Activated CD8-positive, alpha-beta memory T cell treated with anti-CD3 and anti-CD28 coated beads for 1 hour (primary cell): ENCODE measurements at regions not wholly inside any gene's neighbourhood (a gene's known extent, or its start where the extent isn't known, plus 50 kb on each side); places are given as distances from the start of the nearest gene placed in this dataset.
"Not testable (repeated sequence)": the region's sequence is repeated elsewhere in the genome, so short reads cannot be mapped to it uniquely, and the experiment has no call there.

Source experiments
- DNase-seq, 2 donors: peaks; one replicate each; pipeline ENCODE4 v3.0.0-alpha.2; 2020; ENCODE audit warnings: low read depth in 1 of 2; ENCODE audit errors: extremely low read depth in 1 of 2

DNA sequence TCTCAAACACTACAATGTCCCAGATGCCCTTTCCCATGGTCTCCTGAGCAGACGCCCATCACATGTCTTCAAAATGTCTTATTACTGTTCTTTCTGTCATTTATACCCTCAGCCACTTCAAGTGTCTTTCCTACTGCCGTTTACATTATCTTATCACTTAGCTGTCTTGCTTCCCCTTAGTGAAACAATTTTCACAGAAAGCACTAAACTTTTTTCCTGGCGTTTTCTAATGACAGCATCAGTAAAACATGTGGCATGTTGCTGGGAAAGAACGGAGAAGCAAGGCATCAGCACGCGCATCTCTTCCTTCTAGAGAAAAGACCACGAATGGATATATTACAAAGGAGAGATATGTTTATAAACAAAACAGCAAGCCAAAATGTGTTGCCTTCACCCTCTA is 189.7 kb upstream of the SLIT2 start:
- DNase-seq = no peak

DNA sequence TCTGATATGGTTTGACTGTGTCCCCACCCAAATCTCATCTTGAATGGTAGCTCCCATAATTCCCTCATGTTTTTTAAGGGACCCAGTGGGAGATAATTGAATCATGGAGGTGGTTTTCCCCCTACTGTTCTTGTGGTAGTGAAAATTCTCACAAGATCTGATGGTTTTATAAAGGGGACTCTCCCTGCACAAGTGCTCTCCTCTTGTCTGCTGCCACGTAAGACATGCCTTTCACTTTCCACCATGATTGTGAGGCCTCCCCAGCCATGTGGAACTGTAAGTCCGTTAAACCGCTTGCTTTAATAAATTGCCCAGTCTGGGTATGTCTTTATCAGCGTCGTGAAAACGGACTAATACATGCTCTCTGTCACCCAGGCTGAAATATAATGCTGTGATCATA is 200.9 kb upstream of the SLIT2 start:
- DNase-seq = no peak

DNA sequence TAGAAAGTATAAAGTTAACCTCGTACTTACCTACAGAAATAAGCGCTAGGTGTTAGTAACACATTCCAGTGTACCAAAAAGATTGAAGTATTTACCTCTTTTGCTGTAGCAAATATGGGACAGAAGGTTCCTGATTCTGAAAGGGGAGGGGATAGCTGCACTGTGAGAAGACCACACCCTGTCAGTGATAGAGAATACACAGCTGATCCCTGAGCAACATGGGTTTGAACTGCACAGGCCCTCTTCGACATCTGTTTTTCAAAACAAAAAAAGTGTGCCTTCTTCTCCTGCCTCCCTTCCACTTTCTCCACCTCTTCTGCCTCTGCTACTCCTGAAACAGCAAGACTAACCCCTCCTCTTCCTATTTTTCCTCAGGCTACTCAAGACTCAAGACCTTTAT is 201.8 kb upstream of the SLIT2 start:
- DNase-seq = no peak

DNA sequence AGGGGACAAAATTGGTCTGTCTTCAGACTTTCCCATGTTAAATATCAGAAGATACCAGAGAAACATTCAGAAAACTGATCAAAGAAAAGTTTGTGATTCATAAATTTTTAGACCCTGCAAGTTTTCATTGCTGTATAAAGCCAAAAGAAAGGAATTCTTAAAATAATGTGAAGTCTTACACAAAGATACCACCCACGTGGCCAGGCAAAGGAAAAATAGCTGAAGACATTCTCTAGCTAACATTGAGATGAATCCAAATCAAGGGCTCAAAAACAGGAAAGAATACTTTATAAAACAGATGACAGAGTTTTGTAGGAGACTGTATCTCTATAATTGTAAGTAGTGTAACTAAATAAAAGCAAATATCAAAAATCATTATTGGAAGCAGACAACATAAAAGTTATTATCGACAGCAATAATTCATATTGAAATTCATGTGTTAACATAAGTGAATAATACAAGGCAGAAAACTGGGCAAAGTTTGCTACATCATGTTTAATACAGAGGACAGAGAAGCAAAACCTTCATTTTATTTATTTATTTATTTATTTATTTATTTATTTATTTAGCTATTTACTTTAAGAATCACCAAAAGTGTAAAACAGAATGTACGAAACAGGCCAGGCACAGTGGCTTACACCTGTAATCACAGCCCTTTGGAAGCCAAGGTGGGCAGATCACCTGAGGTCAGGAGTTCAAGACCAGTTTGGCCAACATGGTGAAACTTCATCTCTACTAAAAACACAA is 204.6 kb upstream of the SLIT2 start:
- no peak for DNase-seq

DNA sequence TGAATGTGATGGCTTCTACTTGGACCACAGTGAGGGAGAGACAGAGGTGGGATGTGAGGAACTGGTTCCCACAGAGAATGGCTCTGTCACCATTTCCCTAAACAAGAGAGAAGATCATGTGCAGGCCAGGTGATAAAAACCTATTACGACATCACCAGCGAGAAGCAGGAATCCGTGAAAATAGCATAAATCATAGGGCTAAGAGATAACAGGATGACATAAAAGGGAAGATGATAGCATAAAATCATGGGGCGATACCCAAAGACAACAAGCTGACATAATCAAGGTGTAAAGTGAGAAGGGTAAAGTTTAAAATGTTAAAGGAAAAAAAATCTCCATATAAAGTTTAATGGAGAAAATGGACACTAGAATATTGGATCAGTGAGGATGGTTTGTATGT is 205.5 kb upstream of the SLIT2 start:
- no peak for DNase-seq

DNA sequence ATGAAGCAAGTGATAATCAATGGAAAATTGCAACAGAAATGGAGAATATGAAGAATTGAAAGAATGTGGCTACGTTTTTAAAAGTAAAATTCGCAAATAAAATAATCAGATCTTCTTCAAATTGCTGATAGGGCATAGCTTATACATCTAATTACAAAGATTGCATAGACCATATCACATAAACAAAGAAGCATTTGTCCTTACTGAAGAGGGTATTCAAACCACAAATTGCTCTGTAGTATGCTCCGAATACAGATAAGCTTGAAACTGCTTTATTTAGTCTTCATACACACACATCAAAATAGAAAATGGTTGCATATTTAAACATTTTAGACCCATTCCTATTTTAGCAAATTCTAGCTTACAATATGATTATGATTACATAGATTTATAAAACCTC is 206.7 kb upstream of the SLIT2 start:
- no peak for DNase-seq

DNA sequence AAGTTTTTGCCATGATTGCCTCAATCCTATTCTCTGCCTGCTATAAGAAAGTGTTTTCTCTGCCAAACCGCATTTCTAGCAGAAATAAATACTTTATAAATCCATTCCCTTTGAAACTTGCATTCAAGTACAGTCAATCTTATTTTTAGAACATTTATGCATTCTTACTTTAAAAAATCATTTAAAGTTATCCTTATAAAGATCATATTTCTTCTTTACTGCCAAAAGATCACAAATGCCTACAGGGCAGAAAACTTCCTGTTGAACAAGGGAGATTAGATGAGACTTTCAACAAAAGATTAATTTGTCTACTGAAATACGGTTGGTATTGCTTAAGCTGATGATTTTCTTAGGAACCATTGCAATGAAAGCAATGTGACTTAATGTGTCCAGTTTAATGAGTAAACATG is 207.2 kb upstream of the SLIT2 start:
- no peak for DNase-seq

DNA sequence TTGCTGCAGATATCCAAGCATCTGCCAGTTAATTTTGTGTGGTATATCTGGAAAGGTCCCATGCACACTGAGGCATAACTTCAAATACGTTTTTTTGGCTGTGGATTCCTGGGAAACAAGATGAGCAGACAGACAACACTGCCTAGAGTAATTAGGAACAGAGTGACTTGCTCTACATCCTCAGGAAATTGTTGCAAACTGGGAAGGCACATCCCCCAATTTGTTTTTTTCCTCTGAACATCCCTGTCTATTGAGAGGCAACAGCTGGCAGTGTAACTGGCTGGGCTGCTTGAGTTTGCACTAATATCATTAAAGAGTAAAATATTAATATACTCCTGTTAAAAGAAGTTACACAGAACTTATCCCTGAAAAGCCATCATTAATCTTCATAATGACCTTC is 207.7 kb upstream of the SLIT2 start:
- DNase-seq = no peak

DNA sequence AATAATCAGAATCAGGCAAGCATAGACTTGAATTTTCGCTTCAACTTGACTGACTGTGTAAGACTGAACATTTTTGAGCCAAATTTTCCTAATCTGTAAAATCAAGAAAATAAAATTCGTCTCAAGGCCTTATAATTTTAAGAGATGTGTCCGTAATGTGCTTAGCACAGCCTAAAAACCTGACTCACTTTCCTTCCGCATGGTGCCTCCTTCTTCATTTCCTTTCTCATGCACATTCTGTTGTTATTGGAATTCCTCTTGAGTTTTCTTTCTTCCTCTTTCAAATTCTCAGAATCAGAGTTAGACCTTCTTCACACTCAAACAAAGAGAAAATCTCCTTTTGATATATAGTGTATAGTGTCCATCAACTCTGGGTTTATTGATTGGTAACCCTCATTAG is 208.9 kb upstream of the SLIT2 start:
- no peak for DNase-seq

DNA sequence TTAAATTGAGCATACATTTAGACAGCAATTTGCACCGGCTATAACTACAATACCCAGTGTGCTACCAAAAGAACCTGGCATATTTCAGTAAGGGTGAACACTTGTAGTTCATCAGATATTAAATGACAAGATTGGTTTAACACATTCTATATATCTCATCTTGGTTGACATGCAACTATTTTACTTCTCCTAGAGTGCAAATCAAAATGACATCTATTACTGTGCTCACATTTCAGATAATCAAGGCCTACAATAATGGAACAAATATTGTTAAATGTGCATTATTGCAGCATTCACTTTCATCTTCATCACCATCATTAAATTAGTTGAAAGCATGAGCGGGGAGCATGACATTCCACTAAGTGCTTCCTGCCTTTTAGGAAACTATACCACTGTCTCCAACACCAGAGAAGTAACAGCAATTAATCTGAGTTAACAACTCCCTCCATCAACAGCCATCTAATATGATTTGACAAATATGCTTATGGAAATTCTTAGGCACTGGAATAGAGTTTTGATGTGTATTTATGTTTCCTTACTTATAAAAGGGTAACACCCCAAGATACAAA is 209.8 kb upstream of the SLIT2 start:
- DNase-seq = no peak

DNA sequence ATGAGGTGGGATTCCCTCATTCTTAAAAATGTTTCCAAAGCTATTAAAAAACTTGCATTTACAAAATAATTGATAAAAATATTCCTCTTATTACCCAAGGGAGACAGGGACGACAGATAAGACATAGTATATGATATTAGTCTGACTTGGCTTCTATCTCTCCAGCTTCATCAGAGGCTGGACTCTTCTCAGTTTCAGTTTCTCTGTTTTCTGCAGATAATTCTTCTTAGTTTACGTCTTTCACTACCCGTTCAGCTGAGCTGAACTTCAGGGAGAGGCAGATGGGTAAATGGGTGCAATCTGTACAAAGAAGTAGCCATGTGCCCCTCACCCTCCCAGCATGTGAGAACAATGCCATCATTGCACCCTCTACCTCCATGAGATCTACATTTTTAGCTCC is 214.0 kb upstream of the SLIT2 start:
- DNase-seq = no peak

DNA sequence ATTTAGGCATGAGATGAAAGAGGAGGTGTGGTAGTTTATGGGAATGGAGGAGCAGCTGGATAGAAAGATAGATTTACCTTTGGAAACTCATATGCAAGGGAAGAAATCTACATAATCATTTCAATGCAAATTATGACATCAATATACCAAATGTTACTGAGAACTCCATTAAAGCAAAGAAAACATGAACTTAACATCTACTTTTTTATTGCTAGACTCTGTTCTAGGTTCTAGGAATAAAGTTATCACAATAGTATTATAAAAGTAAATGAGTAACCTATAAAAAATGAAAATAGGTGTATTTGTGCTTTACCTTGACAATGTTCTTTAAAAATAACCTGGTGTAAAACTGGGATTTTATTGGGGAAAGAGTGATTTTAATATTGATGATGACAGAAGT is 221.6 kb upstream of the SLIT2 start:
- DNase-seq = no peak

DNA sequence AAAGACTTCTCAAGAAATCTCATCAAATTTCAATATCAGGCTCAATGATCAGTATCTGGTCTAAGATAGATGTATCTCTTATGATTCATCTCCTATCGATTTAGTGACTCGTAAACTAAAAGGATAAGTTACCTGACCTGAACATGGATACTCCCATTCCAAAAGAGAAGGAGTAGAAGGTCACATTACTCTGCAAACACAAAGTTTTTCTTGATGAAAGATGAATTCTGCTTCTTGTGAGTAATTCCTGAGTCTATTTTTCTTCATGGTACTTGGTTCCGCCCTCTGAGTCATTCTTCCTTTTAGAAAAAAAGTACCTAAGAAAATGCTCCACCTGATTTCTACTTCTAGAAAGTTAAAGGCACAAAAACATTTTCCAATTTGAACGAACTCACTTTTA is 223.1 kb upstream of the SLIT2 start:
- DNase-seq = no peak

DNA sequence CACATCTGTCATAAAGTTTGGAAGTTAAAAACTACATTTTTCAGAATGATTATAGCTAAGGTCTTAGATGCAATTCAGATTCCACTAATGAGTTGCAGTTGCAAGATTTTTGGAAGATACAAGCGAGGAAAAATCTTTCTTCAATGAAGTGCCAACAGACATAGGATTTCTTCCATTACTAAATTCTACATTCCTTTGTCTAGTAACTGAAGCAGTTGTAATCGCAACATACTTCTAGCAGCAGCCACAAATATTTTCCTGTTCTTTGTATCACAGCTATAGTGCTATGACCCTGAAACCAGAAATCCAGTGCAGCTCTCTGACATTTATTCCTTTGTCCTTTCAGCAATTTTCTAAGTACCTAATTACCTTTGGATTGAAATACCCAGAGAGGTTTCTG is 225.2 kb upstream of the SLIT2 start:
- no peak for DNase-seq

DNA sequence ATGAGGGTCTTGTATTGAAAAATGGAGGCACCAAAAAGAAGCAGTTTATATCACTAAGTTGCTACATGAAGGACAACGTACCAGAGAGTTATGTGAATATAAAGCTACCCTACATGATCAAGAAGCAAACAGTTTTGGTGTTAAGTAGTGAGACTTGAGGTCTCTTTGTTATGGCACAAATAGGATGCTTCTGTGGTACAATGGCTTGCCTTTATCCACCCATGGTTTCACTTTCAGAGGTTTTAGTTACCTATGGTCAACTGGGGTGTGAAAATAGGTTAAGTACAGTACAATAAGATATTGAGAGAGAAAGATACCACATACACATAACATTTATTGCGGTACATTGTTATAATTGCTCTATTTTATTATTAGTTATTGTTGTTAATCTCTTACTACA is 229.2 kb upstream of the SLIT2 start:
- DNase-seq = no peak

DNA sequence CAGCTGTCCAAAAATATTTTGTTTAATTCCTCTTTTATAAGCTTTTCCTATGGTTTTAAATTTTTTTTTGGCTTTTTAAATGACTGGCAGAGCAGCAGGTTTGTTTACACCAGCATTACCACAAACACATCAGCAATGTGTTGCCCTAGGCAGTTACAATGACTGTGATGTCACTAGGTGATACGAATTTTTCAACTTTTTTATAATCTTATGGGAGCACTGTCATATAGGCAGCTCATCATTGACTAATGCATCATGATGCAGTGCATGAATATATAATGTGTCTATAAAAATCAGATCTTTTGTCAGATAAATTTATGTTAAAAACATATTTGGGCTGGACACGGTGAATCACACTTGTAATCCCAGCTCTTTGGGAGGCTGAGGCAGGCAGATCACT is 231.6 kb upstream of the SLIT2 start:
- DNase-seq = no peak

DNA sequence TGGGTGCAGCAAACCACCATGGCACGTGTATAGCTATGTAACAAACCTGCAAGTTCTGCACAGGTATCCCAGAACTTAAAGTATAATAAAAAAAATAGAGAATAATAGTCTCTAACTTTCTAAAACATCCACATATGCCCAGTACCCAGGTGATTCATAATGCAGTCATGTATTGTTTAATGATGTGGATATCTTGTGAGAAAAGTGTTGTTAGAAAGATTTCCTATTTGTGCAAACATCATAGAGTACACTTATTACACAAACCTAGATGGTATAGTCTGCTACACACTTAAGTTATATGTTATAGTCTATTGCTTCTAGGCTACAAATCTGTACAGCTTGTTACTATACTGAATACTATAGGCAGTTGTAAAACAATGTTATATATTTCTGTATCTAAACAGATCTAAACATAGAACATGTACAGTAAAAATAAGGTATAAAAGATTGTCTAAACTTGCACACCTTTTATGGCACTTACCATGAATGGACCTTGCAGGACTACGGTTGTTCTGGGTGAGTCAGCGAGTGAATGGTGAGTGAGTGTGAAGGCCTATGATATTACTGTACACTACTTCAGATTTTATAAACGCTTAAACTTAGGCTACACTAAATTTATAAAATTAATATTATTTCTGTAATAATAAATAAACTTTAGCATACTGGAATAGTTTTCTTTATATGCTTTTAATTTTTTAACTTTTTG is 232.2 kb upstream of the SLIT2 start:
- DNase-seq = no peak

DNA sequence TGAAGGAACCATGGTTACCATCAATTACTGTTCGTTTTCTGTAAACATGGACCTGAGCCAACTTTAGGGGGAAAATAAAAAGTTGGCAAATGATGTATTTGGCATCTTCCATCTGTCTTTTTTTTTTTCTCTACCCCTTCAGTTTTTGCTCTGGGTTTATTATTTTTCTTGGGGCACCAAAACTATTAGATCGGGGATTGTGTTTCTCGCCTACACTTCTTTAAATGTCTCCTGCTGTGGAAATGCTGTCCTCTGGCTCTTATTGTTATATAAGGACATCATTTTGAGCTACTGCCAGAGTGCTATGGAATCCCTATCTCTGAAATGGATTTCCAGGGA is 234.0 kb upstream of the SLIT2 start:
- DNase-seq = no peak

DNA sequence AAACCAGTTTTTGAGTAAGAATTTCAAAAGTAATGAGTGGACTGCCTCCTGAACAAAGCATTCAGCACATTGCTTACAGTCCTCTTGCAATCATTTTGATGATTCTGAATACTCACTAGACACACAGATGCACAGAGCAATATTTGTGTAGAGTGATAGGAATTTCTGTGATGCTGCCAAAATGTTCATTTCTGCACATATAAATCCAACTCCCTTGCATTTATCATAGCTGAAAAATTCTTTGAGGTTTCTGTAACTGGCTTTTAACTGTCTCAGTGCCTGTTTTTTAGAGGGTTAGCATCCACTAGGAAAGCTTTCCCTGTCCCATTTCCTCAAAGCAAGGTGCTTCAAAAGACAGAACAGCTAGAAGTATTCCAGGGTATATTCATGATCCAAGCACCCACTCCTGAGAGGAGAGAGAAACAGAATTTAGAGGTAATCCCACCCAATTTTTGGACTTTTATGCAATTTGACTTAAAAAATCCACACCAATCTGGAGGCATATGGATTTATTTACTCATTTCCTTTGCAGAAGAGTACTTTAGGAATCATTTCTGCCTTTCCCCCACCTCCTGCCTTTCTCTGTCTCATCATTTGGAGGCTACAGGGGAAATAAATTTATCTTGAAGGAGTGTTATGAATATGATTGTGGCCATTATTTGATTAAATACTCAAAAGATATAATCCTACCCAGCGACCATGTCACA is 234.5 kb upstream of the SLIT2 start:
- no peak for DNase-seq

DNA sequence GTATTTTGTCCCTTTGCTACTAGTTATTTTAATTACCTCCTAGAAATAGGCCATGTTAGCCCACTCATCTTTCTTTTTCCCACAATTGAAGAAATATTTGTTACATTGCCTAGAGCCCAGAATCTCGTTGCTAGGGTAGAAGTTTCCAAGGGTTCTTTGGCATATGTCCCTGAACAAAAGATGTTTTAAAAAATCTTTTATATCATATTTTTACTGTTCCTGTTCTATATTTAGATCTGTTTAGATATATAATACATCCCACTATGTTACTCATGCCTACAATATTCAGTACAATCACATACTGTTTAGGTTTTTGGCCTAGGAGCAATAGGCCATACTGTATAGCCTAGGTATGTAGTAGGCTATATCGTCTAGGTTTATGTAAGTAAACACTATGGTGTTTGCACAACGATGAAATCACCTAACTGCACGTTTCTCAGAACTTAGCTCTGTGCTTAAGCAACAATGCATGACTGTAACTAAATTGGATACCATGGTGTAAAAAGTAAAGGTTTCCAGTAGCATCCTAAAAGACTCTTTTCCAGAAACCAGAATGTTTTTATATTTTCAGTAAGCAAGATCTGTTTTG is 236.0 kb upstream of the SLIT2 start:
- no peak for DNase-seq

DNA sequence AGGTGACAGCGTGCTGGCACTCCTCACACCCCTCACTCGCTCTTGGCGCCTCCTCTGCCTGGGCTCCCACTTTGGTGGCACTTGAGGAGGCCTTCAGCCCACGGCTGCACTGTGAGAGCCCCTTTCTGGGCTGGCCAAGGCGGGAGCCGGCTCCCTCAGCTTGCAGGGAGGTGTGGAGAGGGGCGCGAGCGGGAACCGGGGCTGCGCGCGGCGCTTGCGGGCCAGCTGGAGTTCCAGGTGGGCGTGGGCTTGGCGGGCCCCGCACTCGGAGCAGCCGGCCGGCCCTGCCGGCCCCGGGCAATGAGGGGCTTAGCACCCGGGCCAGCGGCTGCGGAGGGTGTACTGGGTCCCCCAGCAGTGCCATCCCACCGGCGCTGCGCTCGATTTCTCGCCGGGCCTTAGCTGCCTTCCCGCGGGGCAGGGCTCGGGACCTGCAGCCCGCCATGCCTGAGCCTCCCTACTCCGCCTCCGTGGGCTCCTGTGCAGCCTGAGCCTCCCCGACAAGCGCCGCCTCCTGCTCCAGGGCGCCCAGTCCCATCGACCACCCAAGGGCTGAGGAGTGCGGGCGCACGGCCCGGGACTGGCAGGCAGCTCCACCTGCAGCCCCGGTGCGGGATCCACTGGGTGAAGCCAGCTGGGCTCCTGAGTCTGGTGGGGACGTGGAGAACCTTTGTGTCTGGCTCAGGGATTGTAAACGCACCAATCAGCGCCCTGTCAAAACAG is 247.7 kb upstream of the SLIT2 start:
- not testable (repeated sequence) for DNase-seq
